ENCODE measurements at regions not wholly inside any gene's neighbourhood (a gene's known extent, or its start where the extent isn't known, plus 50 kb on each side); places are given as distances from the start of the nearest gene placed in this dataset.

DNA sequence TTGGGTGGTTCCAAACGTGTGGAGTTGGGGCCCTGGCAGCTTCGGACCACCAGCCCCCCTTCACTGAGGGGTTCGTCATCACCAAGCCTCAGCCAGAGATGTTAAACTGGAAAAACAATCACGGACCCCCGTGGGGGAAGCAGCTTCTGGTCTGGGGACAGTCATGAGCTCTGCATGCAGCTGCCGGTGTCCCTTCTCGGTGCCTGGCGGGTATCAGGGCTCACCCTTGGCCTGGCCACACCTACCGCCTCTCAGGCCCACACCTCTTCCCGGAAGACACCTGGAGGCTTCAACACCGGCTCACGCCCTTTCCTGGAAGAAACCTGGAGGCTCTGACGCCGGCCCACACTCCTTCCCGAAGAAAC lies 77.8 kb upstream of the BHLHE23 start:
- WGBS (ENCODE audit: insufficient coverage): 76% methylated on average over 15 of the region's 15 CpGs
- H3K27ac Mint-ChIP-seq: no peak overlapping the region
- H3K27ac ChIP-seq (ENCODE audit: low read length in 2 of 2): no peak overlapping the region
- H4K20me1 ChIP-seq (ENCODE audit: control insufficient read depth, insufficient read depth, low read length, poor library complexity, severe bottlenecking): no peaks in the 10 kb centered on the region
- H3K4me3 Mint-ChIP-seq: no peak overlapping the region
- H3K4me2 ChIP-seq (replicated peaks; ENCODE audit: low read depth, low read length, poor library complexity, severe bottlenecking): no peak overlapping the region
- peaks cover 2% of the 10 kb centered on the region for H3K9me3 Mint-ChIP-seq (ENCODE audit: insufficient read depth)
- DNase-seq (no peak), ATAC-seq (ENCODE audit: low read depth) (no peak)
- no peaks in the 10 kb centered on the region for H3K4me1 ChIP-seq (ENCODE audit: control insufficient read depth in 2 of 2, insufficient read depth in 2 of 2, low read length in 2 of 2)
- intact Hi-C loops (cut with micrococcal nuclease): no loop called here
- H3K4me3 ChIP-seq (ENCODE audit: control extremely low read depth in 1 of 5, extremely low read depth in 1 of 5, insufficient read depth in 1 of 5, low read depth in 2 of 5, low read length in 4 of 5): no peak overlapping the region
- no peaks in the 10 kb centered on the region for H3K4me1 Mint-ChIP-seq
- ChIA-PET POLR2A (no interaction called here), CTCF (no interaction called here)
- H3K27me3 ChIP-seq (replicated peaks in 1 of 4; ENCODE audit: control extremely low read depth in 1 of 4, control insufficient read depth in 3 of 4, insufficient read depth in 4 of 4, low read length in 3 of 4): peaks cover 0 to 11% (median 0%) of the 10 kb centered on the region in 4 experiments
- H3K36me3 ChIP-seq (replicated peaks in 1 of 2; ENCODE audit: control extremely low read depth in 1 of 2, control insufficient read depth in 1 of 2, extremely low read depth in 1 of 2, insufficient read depth in 2 of 2, low read length in 1 of 2): no peaks in the 10 kb centered on the region
- TF ChIP-seq, protein P1, sequence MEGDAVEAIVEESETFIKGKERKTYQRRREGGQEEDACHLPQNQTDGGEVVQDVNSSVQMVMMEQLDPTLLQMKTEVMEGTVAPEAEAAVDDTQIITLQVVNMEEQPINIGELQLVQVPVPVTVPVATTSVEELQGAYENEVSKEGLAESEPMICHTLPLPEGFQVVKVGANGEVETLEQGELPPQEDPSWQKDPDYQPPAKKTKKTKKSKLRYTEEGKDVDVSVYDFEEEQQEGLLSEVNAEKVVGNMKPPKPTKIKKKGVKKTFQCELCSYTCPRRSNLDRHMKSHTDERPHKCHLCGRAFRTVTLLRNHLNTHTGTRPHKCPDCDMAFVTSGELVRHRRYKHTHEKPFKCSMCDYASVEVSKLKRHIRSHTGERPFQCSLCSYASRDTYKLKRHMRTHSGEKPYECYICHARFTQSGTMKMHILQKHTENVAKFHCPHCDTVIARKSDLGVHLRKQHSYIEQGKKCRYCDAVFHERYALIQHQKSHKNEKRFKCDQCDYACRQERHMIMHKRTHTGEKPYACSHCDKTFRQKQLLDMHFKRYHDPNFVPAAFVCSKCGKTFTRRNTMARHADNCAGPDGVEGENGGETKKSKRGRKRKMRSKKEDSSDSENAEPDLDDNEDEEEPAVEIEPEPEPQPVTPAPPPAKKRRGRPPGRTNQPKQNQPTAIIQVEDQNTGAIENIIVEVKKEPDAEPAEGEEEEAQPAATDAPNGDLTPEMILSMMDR (IDR thresholded peaks at IDR 0.05): no peak
- TF ChIP-seq EZH2 (IDR thresholded peaks at IDR 0.05; ENCODE audit: borderline replicate concordance, insufficient read depth, low read depth, low read length, poor library complexity, severe bottlenecking): no peak
- peaks cover 23% of the 10 kb centered on the region for H3K27me3 Mint-ChIP-seq
- no peak overlapping the region for H2AFZ ChIP-seq (ENCODE audit: insufficient read depth, low read depth, low read length, poor library complexity, severe bottlenecking)
- peaks cover 0 to 20% (median under 1%) of the 10 kb centered on the region in 3 donors for H3K9me3 ChIP-seq (ENCODE audit: control extremely low read depth in 1 of 3, control insufficient read depth in 2 of 3, insufficient read depth in 1 of 3, low read length in 2 of 3)
- H3K79me2 ChIP-seq (ENCODE audit: control insufficient read depth, insufficient read depth, low read length): no peaks in the 10 kb centered on the region
- H3K9ac ChIP-seq (ENCODE audit: low read length): no peak overlapping the region

DNA sequence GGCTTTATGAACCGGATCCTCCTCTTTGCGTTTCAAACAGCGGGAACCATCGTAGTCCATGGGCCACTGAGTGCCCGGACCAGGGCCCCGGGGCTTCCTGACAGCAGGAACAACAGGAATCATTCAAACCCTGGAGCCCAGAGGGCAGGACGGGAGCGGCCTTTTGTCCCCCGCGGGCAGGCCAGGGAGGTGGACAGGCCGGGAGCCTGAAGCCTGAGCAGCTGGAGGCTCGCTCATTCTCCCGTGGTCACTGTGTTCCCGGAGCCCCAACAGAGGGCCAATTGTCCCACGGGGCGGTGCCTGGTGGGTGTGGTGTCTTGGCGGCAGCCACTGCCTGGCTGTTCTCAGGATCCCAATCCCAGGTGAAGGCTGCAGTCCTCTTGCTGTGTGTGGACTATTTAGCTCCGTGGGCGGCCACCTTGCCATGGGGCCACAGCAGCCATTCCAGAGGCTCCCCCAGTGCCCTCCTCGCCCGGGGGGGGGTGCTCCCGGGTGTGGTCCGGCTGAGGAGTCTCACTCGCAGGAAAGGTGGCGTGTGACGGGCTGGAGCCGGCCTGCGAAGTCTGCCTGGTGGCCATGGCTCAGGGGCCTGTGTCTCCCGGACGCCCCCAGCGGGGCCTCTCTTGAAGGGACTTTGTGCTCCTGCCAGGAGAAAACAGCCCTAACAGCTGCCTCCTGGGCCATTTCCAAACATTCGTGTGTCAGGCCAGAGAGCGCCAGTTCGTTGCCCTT lies 77.2 kb upstream of the BHLHE23 start:
- no peak overlapping the region for H3K4me3 ChIP-seq (ENCODE audit: control extremely low read depth in 1 of 5, extremely low read depth in 1 of 5, insufficient read depth in 1 of 5, low read depth in 2 of 5, low read length in 4 of 5)
- H3K36me3 ChIP-seq (replicated peaks in 1 of 2; ENCODE audit: control extremely low read depth in 1 of 2, control insufficient read depth in 1 of 2, extremely low read depth in 1 of 2, insufficient read depth in 2 of 2, low read length in 1 of 2): no peaks in the 10 kb centered on the region
- no peak for DNase-seq
- H3K9ac ChIP-seq (ENCODE audit: low read length): no peak overlapping the region
- intact Hi-C loops (cut with micrococcal nuclease): no loop called here
- TF ChIP-seq, protein P1 (IDR thresholded peaks at IDR 0.05): no peak
- no peak for TF ChIP-seq EZH2 (IDR thresholded peaks at IDR 0.05; ENCODE audit: borderline replicate concordance, insufficient read depth, low read depth, low read length, poor library complexity, severe bottlenecking)
- H3K4me2 ChIP-seq (replicated peaks; ENCODE audit: low read depth, low read length, poor library complexity, severe bottlenecking): no peak overlapping the region
- no peaks in the 10 kb centered on the region for H3K4me1 ChIP-seq (ENCODE audit: control insufficient read depth in 2 of 2, insufficient read depth in 2 of 2, low read length in 2 of 2)
- peaks cover 0 to 23% (median 5%) of the 10 kb centered on the region in 3 donors for H3K9me3 ChIP-seq (ENCODE audit: control extremely low read depth in 1 of 3, control insufficient read depth in 2 of 3, insufficient read depth in 1 of 3, low read length in 2 of 3)
- Mint-ChIP-seq H3K27ac (no peak overlapping the region), H3K4me1 (no peaks in the 10 kb centered on the region), H3K27me3 (peaks cover 24% of the 10 kb centered on the region), H3K4me3 (no peak overlapping the region), H3K9me3 (ENCODE audit: insufficient read depth) (peaks cover 5% of the 10 kb centered on the region)
- H3K27me3 ChIP-seq (replicated peaks in 1 of 4; ENCODE audit: control extremely low read depth in 1 of 4, control insufficient read depth in 3 of 4, insufficient read depth in 4 of 4, low read length in 3 of 4): peaks cover 0 to 11% (median 0%) of the 10 kb centered on the region in 4 experiments
- H3K27ac ChIP-seq (ENCODE audit: low read length in 2 of 2): no peak overlapping the region
- ChIA-PET POLR2A (no interaction called here), CTCF (no interaction called here)
- no peak for ATAC-seq (ENCODE audit: low read depth)
- 87% methylated on average over 34 of the region's 34 CpGs for WGBS (ENCODE audit: insufficient coverage)
- no peak overlapping the region for H2AFZ ChIP-seq (ENCODE audit: insufficient read depth, low read depth, low read length, poor library complexity, severe bottlenecking)
- no peaks in the 10 kb centered on the region for H3K79me2 ChIP-seq (ENCODE audit: control insufficient read depth, insufficient read depth, low read length)
- H4K20me1 ChIP-seq (ENCODE audit: control insufficient read depth, insufficient read depth, low read length, poor library complexity, severe bottlenecking): no peaks in the 10 kb centered on the region

Data from B cell (primary cell).